ENCODE measurements at regions not wholly inside any gene's neighbourhood (a gene's known extent, or its start where the extent isn't known, plus 50 kb on each side); places are given as distances from the start of the nearest gene placed in this dataset.

GRCh38 chr11:33554219-33554618, 146.4 kb downstream of the C11orf91 start:
- WGBS, 5 donors = 72 to 87% (median 82%) methylated on average over 7 of the region's 7 CpGs
- intact Hi-C loops (cut with DNase I; ENCODE audit: low total_unique reads) = no loop called here
- H3K9me3 ChIP-seq = no peaks in the 10 kb centered on the region
- TF ChIP-seq POLR2A (IDR thresholded peaks at IDR 0.05) = no peak
- no peak for TF ChIP-seq CTCF (IDR thresholded peaks at IDR 0.05 in 8 of 11, conservative IDR thresholded peaks at IDR 0.05 in 3 of 11)
- TF ChIP-seq POLR2AphosphoS5 (IDR thresholded peaks at IDR 0.05) = no peak
- H3K4me1 ChIP-seq = no peaks in the 10 kb centered on the region
- no peak overlapping the region for H3K27ac ChIP-seq
- no peaks in the 10 kb centered on the region for H3K36me3 ChIP-seq
- no peak overlapping the region for H3K4me3 ChIP-seq
- DNase-seq = no peak
- peaks cover 0 to 10% (median 0%) of the 10 kb centered on the region in 7 donors for H3K27me3 ChIP-seq (replicated peaks in 1 of 7)

GRCh38 chr11:33553486-33553885, 147.1 kb downstream of the C11orf91 start:
- Histone ChIP-seq H3K27ac (no peak overlapping the region), H3K4me3 (no peak overlapping the region), H3K36me3 (no peaks in the 10 kb centered on the region), H3K27me3 (replicated peaks in 1 of 7) (peaks cover 0 to 10% (median 0%) of the 10 kb centered on the region in 7 donors), H3K9me3 (no peaks in the 10 kb centered on the region), H3K4me1 (no peaks in the 10 kb centered on the region)
- WGBS, 5 donors = 3 to 27% (median 14%) methylated on average over 1 of the region's 1 CpG
- DNase-seq = no peak
- intact Hi-C loops (cut with DNase I; ENCODE audit: low total_unique reads) = no loop called here
- no peak for TF ChIP-seq POLR2AphosphoS5 (IDR thresholded peaks at IDR 0.05)
- no peak for TF ChIP-seq CTCF (IDR thresholded peaks at IDR 0.05 in 8 of 11, conservative IDR thresholded peaks at IDR 0.05 in 3 of 11)
- TF ChIP-seq POLR2A (IDR thresholded peaks at IDR 0.05) = no peak

- TF ChIP-seq POLR2AphosphoS5 (IDR thresholded peaks at IDR 0.05) (no peak), CTCF (IDR thresholded peaks at IDR 0.05 in 8 of 11, conservative IDR thresholded peaks at IDR 0.05 in 3 of 11) (no peak), POLR2A (IDR thresholded peaks at IDR 0.05) (no peak)
- 78 to 89% (median 82%) methylated on average over 3 of the region's 3 CpGs for WGBS, 5 donors
- H3K4me1 ChIP-seq = no peaks in the 10 kb centered on the region
- H3K9me3 ChIP-seq = no peaks in the 10 kb centered on the region
- DNase-seq = no peak
- H3K4me3 ChIP-seq = no peak overlapping the region
- H3K27me3 ChIP-seq (replicated peaks in 1 of 7) = peaks cover 0 to 10% (median 0%) of the 10 kb centered on the region in 7 donors
- no peak overlapping the region for H3K27ac ChIP-seq
- H3K36me3 ChIP-seq = no peaks in the 10 kb centered on the region
- intact Hi-C loops (cut with DNase I; ENCODE audit: low total_unique reads) = no loop called here
Measured at GRCh38 chr11:33552756-33553155, 147.9 kb downstream of the C11orf91 start.

- no peak for DNase-seq
- intact Hi-C loops (cut with DNase I; ENCODE audit: low total_unique reads) = no loop called here
- 63 to 95% (median 79%) methylated on average over 3 of the region's 3 CpGs for WGBS, 5 donors
- Histone ChIP-seq H3K27me3 (replicated peaks in 1 of 7) (peaks cover 0 to 10% (median 0%) of the 10 kb centered on the region in 7 donors), H3K9me3 (no peaks in the 10 kb centered on the region), H3K27ac (no peak overlapping the region), H3K4me3 (no peak overlapping the region), H3K36me3 (no peaks in the 10 kb centered on the region), H3K4me1 (no peaks in the 10 kb centered on the region)
- TF ChIP-seq POLR2A (IDR thresholded peaks at IDR 0.05) (no peak), CTCF (IDR thresholded peaks at IDR 0.05 in 8 of 11, conservative IDR thresholded peaks at IDR 0.05 in 3 of 11) (no peak)
Measured at GRCh38 chr11:33551051-33551450, 149.6 kb downstream of the C11orf91 start.

Measured in spleen (tissue), 11 donors.